H1 (cell line): ENCODE measurements at regions not wholly inside any gene's neighbourhood (a gene's known extent, or its start where the extent isn't known, plus 50 kb on each side); places are given as distances from the start of the nearest gene placed in this dataset.

ENCODE experiments used
- CTCF ChIA-PET: fragments of 300-600 bp; sonication (Branson Sonifier 250); formaldehyde crosslinking; loops from one replicate; lab custom pipeline; 2021; ENCODE audit not compliant: partially characterized antibody; lab: Charles Lee
- POLR2A ChIA-PET: fragments of 300-600 bp; sonication (Branson Sonifier 250); formaldehyde crosslinking; loops from one replicate; lab custom pipeline; 2021; ENCODE audit warnings: inconsistent platforms; ENCODE audit not compliant: partially characterized antibody; lab: Charles Lee
- DNase-seq, 2 experiments: peaks; one replicate each; pipeline versions ENCODE4 v3.0.0 to v3.0.0-alpha.2; 2010 to 2022; ENCODE audit warnings: low spot score in 2 of 2, low read depth in 1 of 2, mixed read lengths in 1 of 2
- FAIRE-seq: peaks from 2 replicates; lab custom pipeline; 2011; peaks lifted over from hg19 to GRCh38; lab: Jason Lieb, UNC
- H2AFZ ChIP-seq: 2 replicates; pipeline ENCODE4 v1.8.1; 2012; ENCODE audit warnings: low read length, inconsistent platforms
- H2AK5ac ChIP-seq: 2 replicates; pipeline ENCODE4 v1.6.1; 2013; ENCODE audit warnings: low read depth, low read length
- H2BK120ac ChIP-seq: replicated peaks from 2 replicates; pipeline ENCODE3; 2013; ENCODE audit warnings: low read depth, low read length, inconsistent platforms
- H2BK12ac ChIP-seq: 2 replicates; pipeline ENCODE4 v1.6.1; 2013; ENCODE audit warnings: low read depth, low read length
- H2BK15ac ChIP-seq: 2 replicates; pipeline ENCODE4 v1.6.1; 2013; ENCODE audit warnings: low read length
- H2BK20ac ChIP-seq: 2 replicates; pipeline ENCODE4 v1.6.1; 2013; ENCODE audit warnings: low read length
- H2BK5ac ChIP-seq: 2 replicates; pipeline ENCODE4 v1.6.1; 2013; ENCODE audit warnings: low read depth, low read length
- H3K14ac ChIP-seq: 2 replicates; pipeline ENCODE4 v1.6.1; 2013; ENCODE audit warnings: inconsistent platforms; ENCODE audit not compliant: insufficient read length
- H3K18ac ChIP-seq: 2 replicates; pipeline ENCODE4 v1.6.1; 2013; ENCODE audit warnings: low read length; ENCODE audit errors: extremely low read depth
- H3K23ac ChIP-seq: 2 replicates; pipeline ENCODE4 v1.6.1; 2013; ENCODE audit warnings: inconsistent platforms; ENCODE audit not compliant: insufficient read length
- H3K23me2 ChIP-seq: 2 replicates; pipeline ENCODE4 v1.6.1; 2013; ENCODE audit warnings: low read depth, low read length
- H3K27ac ChIP-seq: 2 replicates; pipeline ENCODE4 v1.6.1; 2011; ENCODE audit warnings: low read depth, low read length, inconsistent platforms
- H3K27me3 ChIP-seq, 4 experiments: replicated peaks in 1 of 4; 1 replicate in 1 of 4; 2 replicates in 3 of 4; pipeline versions ENCODE4 v1.6.1 to v1.8.1; 2011 to 2013; ENCODE audit warnings: low read length in 3 of 4, mild to moderate bottlenecking in 3 of 4, inconsistent platforms in 2 of 4, mixed read lengths in 2 of 4, moderate library complexity in 1 of 4; ENCODE audit not compliant: control insufficient read depth in 3 of 4, insufficient read depth in 3 of 4; ENCODE audit errors: extremely low read depth in 1 of 4
- H3K36me3 ChIP-seq, 4 experiments: 2 replicates each; pipeline versions ENCODE4 v1.6.1 to v1.8.1; 2011 to 2013; ENCODE audit warnings: mild to moderate bottlenecking in 4 of 4, low read length in 3 of 4, moderate library complexity in 2 of 4, control low read depth in 1 of 4, inconsistent platforms in 1 of 4; ENCODE audit not compliant: insufficient read depth in 4 of 4, control insufficient read depth in 2 of 4
- H3K4ac ChIP-seq: replicated peaks from 2 replicates; pipeline ENCODE3; 2013; ENCODE audit warnings: low read length, low read depth, mixed read lengths, inconsistent platforms; ENCODE audit not compliant: insufficient read length
- H3K4me1 ChIP-seq, 4 experiments: replicated peaks in 1 of 4; 1 replicate in 1 of 4; 2 replicates in 3 of 4; pipeline versions ENCODE4 v1.6.1 to v1.8.1; 2011 to 2013; ENCODE audit warnings: low read length in 3 of 4, inconsistent platforms in 2 of 4, mixed read lengths in 1 of 4; ENCODE audit not compliant: insufficient read depth in 4 of 4, control insufficient read depth in 3 of 4
- H3K4me2 ChIP-seq, 2 experiments: 2 replicates each; pipeline versions ENCODE4 v1.6.1 to v1.8.1; 2011 to 2013; ENCODE audit warnings: low read depth in 2 of 2, low read length in 2 of 2, control low read depth in 1 of 2, inconsistent platforms in 1 of 2, mild to moderate bottlenecking in 1 of 2; ENCODE audit not compliant: insufficient read depth in 1 of 2
- H3K4me3 ChIP-seq, 4 experiments: fragments of 200-600, 300-600 bp in 1 of 4; sonication (generic), shearing (Covaris generic), sonication (Bioruptor Twin) in 1 of 4; 2 replicates each; pipeline versions ENCODE4 v1.5.1 to v1.8.1; 2011 to 2016; ENCODE audit warnings: low read length in 4 of 4, low read depth in 3 of 4, control low read depth in 2 of 4, inconsistent platforms in 2 of 4, mild to moderate bottlenecking in 2 of 4, mixed read lengths in 1 of 4, moderate library complexity in 1 of 4; ENCODE audit not compliant: insufficient read depth in 2 of 4; ENCODE audit errors: extremely low read depth in 1 of 4
- H3K56ac ChIP-seq: replicated peaks from 2 replicates; pipeline ENCODE3; 2013; ENCODE audit warnings: low read depth, mild to moderate bottlenecking, mixed read lengths, low read length, inconsistent platforms; ENCODE audit not compliant: insufficient read length
- H3K79me1 ChIP-seq: 2 replicates; pipeline ENCODE4 v1.6.1; 2013; ENCODE audit warnings: low read depth, low read length, control low read depth
- H3K79me2 ChIP-seq, 2 experiments: 2 replicates each; pipeline versions ENCODE4 v1.6.1 to v1.8.1; 2012 to 2013; ENCODE audit warnings: low read length in 2 of 2, mild to moderate bottlenecking in 2 of 2, inconsistent platforms in 1 of 2; ENCODE audit not compliant: insufficient read depth in 2 of 2, control insufficient read depth in 1 of 2
- H3K9ac ChIP-seq, 4 experiments: replicated peaks in 1 of 4; 1 replicate in 1 of 4; 2 replicates in 3 of 4; pipeline versions ENCODE4 v1.6.1 to v1.8.1; 2011 to 2013; ENCODE audit warnings: low read depth in 3 of 4, low read length in 3 of 4, control low read depth in 2 of 4, mild to moderate bottlenecking in 2 of 4, moderate library complexity in 2 of 4, inconsistent platforms in 1 of 4; ENCODE audit errors: extremely low read depth in 1 of 4
- H3K9me3 ChIP-seq, 2 experiments: 2 replicates each; pipeline versions ENCODE4 v1.6.1 to v1.8.1; 2012 to 2013; ENCODE audit warnings: mild to moderate bottlenecking in 2 of 2, moderate library complexity in 2 of 2, control low read depth in 1 of 2, inconsistent platforms in 1 of 2, low read depth in 1 of 2, low read length in 1 of 2, mixed read lengths in 1 of 2; ENCODE audit not compliant: insufficient read depth in 2 of 2
- H4K20me1 ChIP-seq, 2 experiments: replicated peaks in 1 of 2; 2 replicates each; pipeline versions ENCODE3 to v1.8.1; 2011 to 2013; ENCODE audit warnings: inconsistent platforms in 2 of 2, low read length in 2 of 2, mild to moderate bottlenecking in 1 of 2; ENCODE audit not compliant: insufficient read depth in 2 of 2, control insufficient read depth in 1 of 2
- H4K5ac ChIP-seq: 2 replicates; pipeline ENCODE4 v1.6.1; 2013; ENCODE audit warnings: low read length, low read depth, mixed read lengths, inconsistent platforms; ENCODE audit not compliant: insufficient read length
- H4K8ac ChIP-seq: 2 replicates; pipeline ENCODE4 v1.8.0; 2013; ENCODE audit warnings: mild to moderate bottlenecking, moderate library complexity, low read length, inconsistent platforms; ENCODE audit not compliant: insufficient read depth; ENCODE audit errors: extremely low read depth
- H4K91ac ChIP-seq: replicated peaks from 2 replicates; pipeline ENCODE3; 2013; ENCODE audit warnings: low read length, mixed read lengths, inconsistent platforms; ENCODE audit not compliant: insufficient read length
- ASH2L ChIP-seq: fragments of 200-600, 300-600 bp; sonication (generic); IDR thresholded peaks from one replicate; pipeline ENCODE4 v1.7.1; 2017; ENCODE audit warnings: low read length
- ATF3 ChIP-seq: IDR thresholded peaks from 2 replicates; pipeline ENCODE4 v1.6.1; 2011; ENCODE audit warnings: low read depth, mild to moderate bottlenecking, low read length; ENCODE audit not compliant: insufficient read depth
- BCL11A ChIP-seq, 2 experiments: IDR thresholded peaks; one replicate each; pipeline ENCODE4 v1.6.1; 2011; ENCODE audit warnings: low read depth in 2 of 2, low read length in 2 of 2, mild to moderate bottlenecking in 2 of 2
- GABPA ChIP-seq: IDR thresholded peaks from 2 replicates; pipeline ENCODE4 v1.6.1; 2011; ENCODE audit warnings: mild to moderate bottlenecking, low read length, moderate library complexity, borderline replicate concordance; ENCODE audit not compliant: insufficient read depth
- MAFK ChIP-seq: IDR thresholded peaks from 2 replicates; pipeline ENCODE4 v1.6.1; 2012; ENCODE audit warnings: low read depth, mild to moderate bottlenecking, improper control_type of control experiment, low read length
- MAX ChIP-seq: IDR thresholded peaks from 2 replicates; pipeline ENCODE4 v1.6.1; 2012; ENCODE audit warnings: inconsistent platforms
- NRF1 ChIP-seq: IDR thresholded peaks from 2 replicates; pipeline ENCODE4 v1.6.1; 2011; ENCODE audit warnings: mild to moderate bottlenecking, low read depth, low read length, improper control_type of control experiment
- PHF8 ChIP-seq: fragments of 200-600 bp; sonication (generic); conservative IDR thresholded peaks from 2 replicates; pipeline ENCODE4 v1.7.1; 2012; ENCODE audit warnings: low read depth, mild to moderate bottlenecking, inconsistent platforms, low read length, moderate library complexity
- POLR2A ChIP-seq, 2 experiments: IDR thresholded peaks; 1 replicate in 1 of 2; 2 replicates in 1 of 2; pipeline ENCODE4 v1.6.1; 2011; ENCODE audit warnings: low read depth in 2 of 2, low read length in 2 of 2, mild to moderate bottlenecking in 2 of 2; ENCODE audit errors: control extremely low read depth in 1 of 2
- POU5F1 ChIP-seq: IDR thresholded peaks from 2 replicates; pipeline ENCODE4 v1.6.1; 2011; ENCODE audit warnings: low read depth, mild to moderate bottlenecking, low read length, moderate library complexity
- TEAD4 ChIP-seq: IDR thresholded peaks from 2 replicates; pipeline ENCODE4 v1.6.1; 2012; ENCODE audit warnings: low read depth, low read length, inconsistent platforms, mixed read lengths
- WGBS, 2 experiments: shearing (Covaris generic) in 1 of 2; methylation state at CpG; one replicate each; pipeline versions ENCODE4 v1.1.6 to v1.1.7; 2013 to 2015; ENCODE audit warnings: low lambda C conversion rate in 2 of 2, mixed read lengths in 2 of 2, inconsistent platforms in 1 of 2, low coverage in 1 of 2, missing lambda C conversion rate in 1 of 2; ENCODE audit not compliant: insufficient replicate concordance in 2 of 2, insufficient coverage in 1 of 2, insufficient read length in 1 of 2; ENCODE audit errors: extremely low coverage in 1 of 2, missing lambda C conversion rate in 1 of 2; 5-methylcytosine and 5-hydroxymethylcytosine counted together

- peak overlapping the region; percentile 91; the same call in 1 of the 2 replicates for H2AFZ ChIP-seq
- no peaks in the 10 kb centered on the region for H3K79me2 ChIP-seq
- H3K9ac ChIP-seq = peak overlapping the region; percentile 58 to 66 (median 62)
- peak overlapping the region; percentile 24 for H3K4ac ChIP-seq
- 18% methylated on average over 17 of the region's 18 CpGs; no CpG with 5 or more reads in 1 of the 2 experiments for WGBS, 2 experiments
- H4K5ac ChIP-seq = peak overlapping the region; percentile 96
- no peak overlapping the region for H2AK5ac ChIP-seq
- FAIRE-seq (no peak), DNase-seq (peak; percentile 56 to 84)
- peak overlapping the region; percentile 75; the same call in 1 of the 2 replicates for H3K27ac ChIP-seq
- ChIA-PET CTCF (no interaction called here), POLR2A (interaction anchor here (0.6 to 0.7 kb wide), 3 partner anchors 207 to 583 kb away, joined by 3 read pairs; no protein-coding TSS in a partner anchor)
- peak overlapping the region; percentile 98 for H4K8ac ChIP-seq
- peak overlapping the region; percentile 97; the same call in 1 of the 2 replicates for H2BK5ac ChIP-seq
- no peaks in the 10 kb centered on the region; the same call in 1 of the 2 replicates for H3K79me1 ChIP-seq
- no peak overlapping the region for H3K23ac ChIP-seq
- peak overlapping the region; percentile 91 for H3K56ac ChIP-seq
- no peak overlapping the region for H2BK20ac ChIP-seq
- no peak overlapping the region for H4K91ac ChIP-seq
- no peaks in the 10 kb centered on the region for H3K36me3 ChIP-seq
- no peaks in the 10 kb centered on the region for H3K9me3 ChIP-seq
- H4K20me1 ChIP-seq = no peaks in the 10 kb centered on the region
- H2BK120ac ChIP-seq = peak overlapping the region; percentile 87
- H3K4me2 ChIP-seq = peak overlapping the region; percentile 80 to 87
- H3K14ac ChIP-seq = no peak overlapping the region
- H3K18ac ChIP-seq = peak overlapping the region; percentile 95
- H3K23me2 ChIP-seq = no peaks in the 10 kb centered on the region
- no peak overlapping the region; the same call in 1 of the 2 replicates for H2BK12ac ChIP-seq
- H3K27me3 ChIP-seq = no peaks in the 10 kb centered on the region
- H2BK15ac ChIP-seq = no peak overlapping the region; the same call in 1 of the 2 replicates
- peaks cover 0 to 10% (median 2%) of the 10 kb centered on the region in 4 experiments; a peak in 3 of 7 replicates for H3K4me1 ChIP-seq
- H3K4me3 ChIP-seq = peak overlapping the region; percentile 51 to 95 (median 90)
- TF ChIP-seq TEAD4 = no peak
- TF ChIP-seq PHF8 = peak; percentile 56
- peak in 1 of 2 experiments; percentile 87; a peak in 2 of 3 replicates for TF ChIP-seq POLR2A (IDR thresholded peaks at IDR 0.05; ENCODE audit: control extremely low read depth in 1 of 2, low read depth in 2 of 2, low read length in 2 of 2)
- TF ChIP-seq POU5F1 = peak; percentile 56; the same call in 1 of the 2 replicates
- no peak for TF ChIP-seq NRF1
- TF ChIP-seq ASH2L = peak; percentile 97
- peak; percentile 60 for TF ChIP-seq MAX
- peak; percentile 63; the same call in 1 of the 2 replicates for TF ChIP-seq GABPA
- no peak for TF ChIP-seq ATF3
- TF ChIP-seq MAFK = no peak
- TF ChIP-seq BCL11A (IDR thresholded peaks at IDR 0.05; ENCODE audit: low read depth in 2 of 2, low read length in 2 of 2) = no peak
Measured at GRCh38 chr17:47066841-47067682, 88.0 kb upstream of the RPRML start.
